D341Med (cell line): ENCODE measurements at regions not wholly inside any gene's neighbourhood (a gene's known extent, or its start where the extent isn't known, plus 50 kb on each side); places are given as distances from the start of the nearest gene placed in this dataset.
"Not testable (repeated sequence)": the region's sequence is repeated elsewhere in the genome, so short reads cannot be mapped to it uniquely, and the experiment has no call there.

Experiments
- DNase-seq: peaks from one replicate; pipeline ENCODE4 v3.0.0; 2012; ENCODE audit warnings: low spot score

DNA sequence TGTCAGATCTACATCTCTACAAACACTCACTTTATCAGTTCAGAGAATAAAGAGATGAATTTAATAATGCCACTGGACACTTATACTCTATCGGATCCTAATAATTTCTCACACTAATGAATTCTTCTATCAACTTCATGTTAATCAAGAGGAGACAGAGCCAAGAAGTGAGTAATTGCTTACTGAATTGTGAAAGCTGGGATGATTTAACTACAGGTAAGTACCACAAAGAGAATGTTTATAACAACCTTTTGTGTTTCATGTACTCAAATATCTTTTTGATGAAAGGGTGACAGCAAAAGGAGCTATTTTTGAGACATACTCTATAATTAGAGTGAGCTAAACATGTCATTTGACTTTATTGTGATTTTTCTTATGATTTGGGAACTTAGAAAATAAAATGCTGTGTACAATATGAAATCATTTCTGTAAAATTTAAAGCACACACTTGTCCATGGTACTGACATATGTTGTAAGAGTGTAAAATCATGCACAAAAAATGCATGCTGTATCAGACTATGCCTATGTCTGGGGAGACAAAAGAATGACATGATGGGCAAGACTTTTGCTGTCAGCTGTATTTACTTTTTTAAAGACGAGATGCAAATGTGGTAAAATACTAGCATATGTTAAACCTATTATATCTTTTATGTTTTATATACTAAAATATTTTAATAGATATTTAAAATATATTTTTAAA lies 361.2 kb downstream of the CCER1 start:
- DNase-seq, result no peak

DNA sequence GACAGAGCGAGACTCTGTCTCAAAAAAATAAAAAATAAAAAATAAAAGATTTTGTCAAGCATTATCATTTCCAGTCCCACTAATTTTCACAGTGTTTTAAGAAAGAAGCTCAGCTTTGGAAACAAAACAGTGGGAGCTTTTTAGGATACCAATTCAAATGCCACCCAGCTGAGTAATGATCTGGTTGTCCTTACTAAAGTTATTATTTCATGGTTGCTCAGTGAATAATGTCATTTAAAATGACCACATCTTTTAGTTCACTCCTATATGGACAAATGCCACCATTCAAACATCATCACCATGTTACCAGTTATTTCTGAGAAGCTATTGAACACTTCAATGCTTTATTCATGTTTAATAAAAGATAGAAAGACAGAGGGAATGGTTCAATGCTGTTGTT lies 365.0 kb downstream of the CCER1 start:
- no peak for DNase-seq

DNA sequence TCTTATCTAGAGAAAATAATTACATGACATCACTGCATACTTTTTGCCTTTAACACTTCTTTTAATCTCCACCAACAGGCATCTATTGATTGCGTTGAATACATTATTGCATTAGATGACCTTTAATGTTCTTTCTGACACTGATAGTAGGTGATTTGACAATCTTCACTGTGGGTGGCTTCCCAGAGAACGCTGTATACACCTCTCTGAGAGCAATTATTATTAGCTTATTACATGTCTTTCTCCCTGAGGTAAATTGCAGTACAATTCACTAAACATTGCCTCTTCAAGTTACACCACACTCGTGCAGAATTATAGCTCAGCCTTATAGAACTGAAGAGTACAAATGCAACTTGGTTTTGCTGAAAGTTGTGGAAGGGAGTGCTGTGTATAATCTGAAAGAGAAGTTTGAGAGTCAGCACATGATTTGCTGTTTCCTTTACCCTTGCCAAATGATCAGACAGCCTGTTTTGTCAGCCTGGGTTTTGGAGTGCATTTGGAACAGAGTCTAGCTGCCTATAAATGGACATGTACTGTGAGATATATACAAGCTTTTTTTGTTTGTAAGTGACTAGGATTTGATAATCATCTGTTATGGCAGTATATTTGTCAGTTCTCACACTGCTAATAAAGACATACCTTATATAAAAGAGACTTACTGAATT lies 369.2 kb downstream of the CCER1 start:
- DNase-seq, result no peak

DNA sequence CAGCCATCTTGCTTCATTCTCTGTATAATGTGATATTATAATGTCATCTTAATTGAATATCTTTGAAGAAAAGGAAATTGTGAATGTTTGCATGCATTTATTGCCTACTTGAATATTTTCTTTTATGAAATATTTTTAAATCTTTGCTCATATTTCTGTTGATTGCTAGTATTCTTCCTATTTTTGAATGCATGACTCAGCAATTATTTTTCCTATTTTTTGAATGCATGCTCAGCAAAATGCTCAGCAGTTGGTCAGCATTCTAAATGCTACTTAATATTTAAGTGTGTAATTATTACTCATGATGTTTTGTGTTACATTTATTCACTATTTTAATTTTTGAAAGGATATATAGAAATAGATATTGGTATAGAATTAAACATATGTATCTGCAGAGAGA lies 378.3 kb downstream of the CCER1 start:
- DNase-seq, result no peak

DNA sequence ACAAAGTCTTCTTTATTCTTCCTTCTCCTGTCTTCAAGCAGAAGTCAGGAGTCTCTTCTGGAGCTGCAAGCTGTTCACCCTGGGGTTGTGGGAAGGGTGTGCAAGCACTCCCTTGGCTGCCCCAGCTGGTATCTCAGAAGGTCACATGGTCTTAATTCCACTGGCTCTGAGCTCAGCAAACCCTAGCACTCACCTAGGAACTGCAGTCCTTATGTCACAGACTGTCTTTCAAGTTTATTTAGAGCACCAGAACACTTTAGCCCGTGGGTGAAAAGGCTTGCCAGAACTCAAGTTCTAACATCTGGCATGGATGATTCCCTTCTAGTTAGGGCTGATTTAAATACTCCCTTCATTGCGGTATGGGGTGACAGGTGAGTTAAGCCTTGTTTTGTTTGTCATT lies 379.0 kb downstream of the CCER1 start:
- no peak for DNase-seq

DNA sequence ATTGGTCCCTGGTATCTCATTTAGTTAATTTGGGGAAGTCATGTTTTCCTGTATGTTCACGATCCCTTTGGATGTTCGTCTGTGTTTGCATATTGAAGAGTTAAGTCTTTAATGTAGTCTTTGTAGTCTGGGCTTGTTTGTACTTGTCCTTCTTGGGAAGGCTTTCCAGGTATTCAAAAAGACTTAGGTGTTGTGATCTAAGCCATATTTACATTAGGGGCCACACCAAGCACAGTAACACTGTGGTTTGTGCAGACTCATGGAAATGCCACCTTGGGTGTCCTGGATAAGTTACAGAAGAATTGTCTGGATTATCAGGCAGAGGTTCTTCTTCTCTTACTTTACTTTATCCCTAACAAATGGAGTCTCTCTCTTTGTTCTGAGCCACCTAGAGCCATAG lies 380.3 kb downstream of the CCER1 start:
- no peak for DNase-seq

DNA sequence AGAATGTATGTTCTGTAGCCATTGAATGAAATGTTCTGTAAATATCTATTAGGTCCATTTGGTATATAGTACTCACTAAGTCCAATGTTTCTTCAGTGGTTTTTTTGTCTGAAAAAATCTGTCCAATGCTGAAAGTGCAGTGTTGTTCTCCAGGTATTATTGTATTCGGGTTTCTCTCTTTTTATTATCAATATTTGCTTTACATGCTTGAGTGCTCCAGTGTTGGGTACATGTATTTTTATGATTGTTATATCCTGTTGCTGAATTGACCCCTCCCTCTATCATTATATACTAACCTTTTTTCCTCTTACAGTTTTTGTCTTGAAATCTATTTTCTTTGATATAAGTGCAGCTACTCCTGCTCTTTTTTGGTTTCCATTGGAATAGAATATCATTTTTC lies 382.2 kb downstream of the CCER1 start:
- DNase-seq, result no peak

DNA sequence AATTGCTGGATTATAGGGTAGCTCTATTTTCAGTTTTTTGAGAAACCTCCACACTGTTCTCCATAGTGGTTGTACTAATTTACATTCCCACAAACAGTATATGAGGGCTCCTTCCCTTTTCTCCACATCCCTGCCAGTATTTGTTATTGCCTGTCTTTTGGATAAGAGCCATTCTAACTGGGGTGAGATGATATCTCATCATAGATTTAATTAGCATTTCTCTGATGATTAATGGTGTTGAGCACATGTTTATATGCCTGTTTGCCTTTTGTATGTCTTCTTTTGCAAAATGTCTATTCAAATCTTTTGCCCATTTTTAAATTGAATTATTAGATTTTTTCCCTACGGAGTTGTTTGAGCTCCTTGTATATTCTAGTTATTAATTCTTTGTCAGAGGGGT lies 385.3 kb downstream of the CCER1 start:
- DNase-seq, result no peak

DNA sequence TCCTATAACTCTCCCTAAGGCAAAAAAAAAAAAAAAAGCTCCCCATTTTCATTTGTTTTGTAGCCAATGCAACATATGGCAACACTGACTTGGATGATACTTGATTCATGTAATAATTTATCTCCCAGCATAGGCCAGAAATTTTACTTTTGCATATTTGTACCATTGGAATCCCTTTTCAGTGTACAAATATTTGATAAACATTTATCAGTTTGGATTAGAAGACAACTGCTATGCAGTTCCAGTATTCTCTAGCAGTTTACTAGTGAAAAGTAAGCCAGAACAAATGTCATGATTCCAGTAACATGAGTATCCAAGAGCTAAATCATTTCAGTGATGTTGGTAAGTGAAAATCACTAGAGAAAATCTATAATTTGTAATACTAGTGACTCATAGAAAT lies 392.3 kb downstream of the CCER1 start:
- DNase-seq, result no peak

DNA sequence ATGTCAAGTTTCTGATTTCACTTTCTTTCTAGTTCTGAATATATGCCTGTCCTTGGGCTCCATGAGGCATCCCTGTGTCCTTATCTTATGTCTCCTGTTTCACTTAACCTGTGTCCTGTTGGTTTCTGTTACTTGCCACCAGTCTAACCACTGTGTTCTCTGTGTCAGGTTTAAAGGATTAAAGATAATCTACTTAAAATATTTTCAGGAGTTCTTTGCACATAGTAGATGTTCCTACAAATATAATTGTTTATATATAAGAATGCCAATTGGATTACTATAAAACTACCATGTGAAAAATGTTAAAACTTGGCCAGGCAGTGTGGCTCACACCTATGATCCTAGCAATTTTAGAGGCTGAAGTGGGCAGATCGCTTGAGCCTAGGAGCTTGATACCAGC lies 406.4 kb downstream of the CCER1 start:
- DNase-seq, result peak; percentile 22

DNA sequence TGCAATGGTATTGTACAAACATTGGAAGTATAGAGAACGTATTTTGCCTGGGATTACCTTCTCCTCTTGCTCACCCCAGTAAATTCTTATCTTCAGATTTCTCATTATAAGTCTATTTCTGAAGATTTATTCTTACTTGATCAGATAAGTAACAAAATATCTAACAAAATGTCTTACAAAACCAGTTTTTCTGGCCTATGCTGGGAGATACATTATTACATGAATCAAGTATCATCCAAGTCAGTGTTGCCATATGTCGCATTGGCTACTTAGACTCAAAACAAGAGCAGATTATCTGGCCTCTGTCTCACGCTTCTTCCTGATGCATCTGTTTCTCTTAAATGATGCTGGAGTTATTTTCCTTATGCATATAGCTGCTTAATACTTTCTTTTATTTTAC lies 408.5 kb downstream of the CCER1 start:
- DNase-seq, result peak; percentile 37

DNA sequence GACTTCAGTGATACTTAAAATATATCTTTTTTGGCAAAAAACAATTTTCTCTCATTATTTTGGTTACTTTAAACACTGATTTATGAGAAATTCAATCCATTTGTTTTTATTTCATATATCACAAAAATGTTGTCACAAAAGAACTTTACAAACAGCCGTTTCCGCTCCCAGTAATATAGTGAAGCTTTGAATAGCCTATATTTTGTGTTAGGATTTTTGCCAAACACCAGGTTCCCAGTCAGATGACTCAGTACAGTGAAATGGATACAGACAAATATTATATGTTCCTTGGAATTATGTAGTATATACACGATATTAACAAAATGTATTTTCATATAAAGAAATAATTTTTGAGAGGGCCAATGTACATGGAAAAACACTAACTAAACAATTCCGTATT lies 411.1 kb downstream of the CCER1 start:
- DNase-seq, result no peak

DNA sequence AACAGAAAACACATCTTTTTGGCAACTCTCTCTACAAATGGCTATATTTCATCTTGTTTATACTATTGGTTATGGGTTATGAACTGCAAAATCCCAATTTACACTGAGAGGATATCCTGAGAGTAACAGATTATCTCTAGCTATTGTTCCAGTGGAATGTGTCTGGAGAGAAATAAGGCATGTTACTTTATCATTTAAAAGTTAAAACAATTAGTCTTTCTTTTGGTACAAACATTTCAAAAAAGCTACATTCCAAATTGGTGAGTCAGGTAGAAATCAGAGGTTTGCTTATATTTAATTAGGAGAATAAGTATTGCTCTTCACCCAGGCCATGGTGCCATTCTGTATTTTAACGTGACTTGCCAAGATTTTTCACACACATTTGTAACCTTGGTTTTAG lies 411.6 kb downstream of the CCER1 start:
- no peak for DNase-seq

DNA sequence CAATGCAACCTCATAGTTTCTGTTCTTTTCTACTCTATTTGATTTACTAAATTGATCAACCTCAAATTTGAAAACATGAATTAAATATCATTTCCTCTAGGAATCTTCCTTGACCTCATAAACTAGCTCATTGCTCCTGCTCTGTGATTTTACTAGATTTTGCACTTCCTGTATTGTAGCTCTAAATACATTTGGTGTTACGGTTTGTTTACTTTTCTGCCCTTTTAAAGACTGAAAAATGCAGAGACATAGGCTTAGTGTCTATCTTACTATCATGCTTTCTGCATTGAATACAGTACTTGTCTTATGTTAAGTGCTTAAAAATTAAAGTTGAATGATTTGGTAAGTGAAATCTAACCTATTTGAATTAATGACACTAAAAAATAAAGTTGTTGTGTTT lies 412.1 kb downstream of the CCER1 start:
- DNase-seq, result not testable (repeated sequence)

DNA sequence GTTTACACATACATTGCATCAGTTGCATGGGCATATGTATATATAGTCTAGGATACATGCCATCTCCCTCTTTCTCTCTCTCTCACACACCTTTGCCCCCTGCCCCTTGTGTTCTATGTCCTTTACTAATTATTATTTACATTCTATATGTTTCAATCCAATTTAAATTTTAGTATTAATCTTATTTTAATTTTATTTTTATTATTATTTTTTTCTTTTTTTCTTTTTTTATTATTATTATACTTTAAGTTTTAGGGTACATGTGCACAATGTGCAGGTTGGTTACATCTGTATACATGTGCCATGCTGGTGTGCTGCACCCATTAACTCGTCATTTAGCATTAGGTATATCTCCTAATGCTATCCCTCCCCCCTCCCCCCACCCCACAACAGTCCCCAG lies 421.1 kb downstream of the CCER1 start:
- DNase-seq, result not testable (repeated sequence)

DNA sequence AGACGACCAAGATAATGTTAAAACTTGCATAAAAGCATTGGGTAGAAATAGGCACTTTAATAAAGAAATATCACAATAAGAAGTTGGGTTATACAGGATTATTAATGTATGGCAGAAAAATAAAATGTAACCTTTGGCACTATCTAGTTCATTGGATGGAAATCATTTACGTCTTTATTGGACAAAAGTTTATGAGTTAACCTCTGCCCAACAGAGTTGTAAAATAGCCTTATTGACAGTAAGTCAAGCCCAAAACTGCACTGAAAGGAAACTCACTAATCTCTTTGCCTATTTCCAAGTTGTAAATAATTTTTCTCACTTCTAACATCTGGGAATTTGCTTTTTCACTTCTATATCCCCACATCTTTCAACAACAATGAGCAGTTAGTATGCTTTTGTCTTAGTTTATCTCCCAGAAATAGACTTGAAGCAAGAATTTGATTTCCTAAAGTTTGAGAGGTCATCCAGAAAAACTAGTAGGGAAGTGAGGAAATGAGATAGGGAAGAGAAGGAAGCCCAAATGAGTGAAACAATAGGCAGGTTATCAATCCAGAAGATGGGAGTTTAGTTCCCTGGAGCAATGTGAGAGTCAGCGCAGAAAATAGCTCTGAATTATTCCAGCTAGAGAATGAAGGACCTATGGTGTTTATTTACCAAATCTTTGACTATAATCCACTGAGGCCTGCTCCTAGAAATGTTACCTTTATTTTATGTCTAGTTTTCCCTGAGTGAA lies 434.8 kb downstream of the CCER1 start:
- no peak for DNase-seq

DNA sequence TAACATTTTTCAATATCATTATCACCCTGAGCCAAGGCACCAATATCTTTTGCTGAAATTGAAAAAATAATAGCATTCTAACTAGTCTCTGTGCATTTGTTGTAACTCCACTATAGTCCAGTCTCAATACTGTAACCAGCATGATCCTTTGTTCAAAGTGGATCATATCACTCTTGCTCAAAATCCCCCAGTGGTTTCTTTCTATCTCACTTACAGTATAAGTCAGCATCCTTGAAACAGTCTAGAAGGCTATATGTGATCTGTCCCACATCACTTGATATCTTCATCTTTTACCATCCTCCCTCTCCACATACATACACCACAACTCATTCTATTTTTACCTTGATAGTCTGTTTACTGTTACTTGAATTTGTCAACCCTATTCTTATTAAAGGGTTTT lies 435.7 kb downstream of the CCER1 start:
- no peak for DNase-seq

DNA sequence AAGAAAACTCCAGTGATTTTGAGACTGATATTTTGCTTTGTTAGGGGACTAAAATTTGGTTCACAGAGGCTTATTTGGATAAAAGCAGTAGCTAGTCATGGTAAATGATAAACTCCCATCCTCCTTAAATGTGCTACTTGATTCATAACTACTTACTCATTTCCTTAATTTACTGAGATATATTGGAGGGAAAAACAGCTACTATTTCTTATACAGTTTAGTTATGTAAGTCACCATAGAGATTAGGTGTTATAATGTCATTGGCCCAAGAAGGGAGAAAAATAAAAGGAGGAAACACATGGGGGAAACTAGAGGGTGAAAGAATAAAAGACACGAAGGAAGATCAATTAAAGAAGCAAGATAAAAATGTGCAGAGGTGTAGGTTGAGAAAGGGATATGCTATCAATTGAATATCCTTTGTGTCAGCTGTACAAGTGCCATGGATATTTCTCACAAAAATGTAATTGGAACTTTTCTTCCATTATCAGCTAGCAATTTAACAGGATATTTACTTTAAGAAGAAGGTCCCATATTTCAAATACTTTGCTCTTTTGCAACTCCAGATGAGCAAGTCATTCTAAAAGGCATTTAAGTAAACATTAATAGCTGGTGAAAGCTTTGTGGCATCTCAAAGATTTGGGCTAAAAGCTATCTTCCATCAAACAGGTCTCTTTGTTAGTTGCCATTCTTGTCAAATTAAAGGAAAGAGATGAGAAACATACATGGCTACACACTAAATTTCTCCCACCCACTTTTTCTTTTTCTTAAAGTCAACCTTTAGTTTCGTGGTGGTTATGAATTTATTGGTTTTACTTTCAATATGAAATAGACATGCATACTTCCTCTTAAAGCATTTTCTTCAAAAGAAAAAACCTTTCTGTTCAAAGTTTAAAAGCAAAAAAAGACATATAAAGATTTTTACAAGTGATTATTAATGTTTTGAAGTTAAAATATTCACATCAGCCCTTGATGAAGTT lies 439.5 kb downstream of the CCER1 start:
- DNase-seq, result no peak

DNA sequence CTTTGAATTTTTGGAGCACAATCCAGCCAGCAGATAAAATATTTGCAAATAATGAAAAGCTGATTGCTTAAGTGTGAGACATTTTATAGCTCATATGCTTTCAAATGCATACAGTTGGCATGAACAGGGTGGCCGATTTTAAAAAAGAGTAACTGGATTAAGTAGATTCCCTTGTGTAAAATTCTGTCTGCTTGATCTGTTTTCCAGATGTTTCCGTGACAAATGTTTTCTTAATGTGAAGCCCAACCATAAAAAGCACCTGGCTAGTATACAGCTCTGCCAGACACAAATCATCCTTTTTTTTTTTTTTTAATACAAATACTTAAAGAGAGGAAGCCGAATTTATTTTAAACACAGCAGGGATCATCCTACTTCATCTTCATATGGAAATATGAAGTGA lies 440.7 kb downstream of the CCER1 start:
- no peak for DNase-seq

DNA sequence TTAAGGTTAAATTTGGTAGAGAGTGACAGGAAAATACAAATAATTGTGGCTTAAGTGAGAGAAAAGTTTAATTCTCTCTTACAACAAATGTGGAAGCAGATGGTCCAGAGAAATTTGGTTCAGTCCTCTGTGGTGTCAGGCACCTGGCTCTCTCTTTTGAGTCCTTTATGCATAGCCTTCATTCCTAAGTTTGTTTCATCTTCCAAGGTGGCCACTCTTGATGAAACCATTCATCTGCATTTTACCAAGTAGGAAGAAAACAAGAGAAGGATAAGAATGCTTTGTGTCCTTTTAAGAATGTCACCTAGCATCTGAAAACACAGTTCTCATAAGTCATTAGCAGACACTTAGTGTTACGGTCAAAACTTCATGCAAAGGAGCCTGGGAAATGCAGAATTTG lies 442.5 kb downstream of the CCER1 start:
- DNase-seq, result no peak

DNA sequence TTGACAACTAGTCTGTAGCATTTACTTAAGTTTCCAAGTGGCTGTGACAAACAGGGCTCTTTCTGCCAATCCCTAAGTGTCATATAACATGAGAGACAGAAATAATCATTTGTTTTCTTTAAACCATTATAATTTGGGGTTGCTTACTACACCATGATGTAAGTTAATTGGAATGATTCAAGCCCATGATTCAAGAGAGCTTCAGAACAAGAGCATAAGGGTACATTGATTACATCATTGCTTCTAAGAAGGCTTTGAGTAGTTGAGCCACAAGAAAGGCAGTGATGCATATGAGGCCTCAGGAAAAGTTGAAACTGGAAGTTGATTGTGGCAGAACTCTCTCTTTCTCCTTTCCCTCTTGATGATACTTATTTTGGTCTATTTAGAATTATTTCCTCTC lies 444.0 kb downstream of the CCER1 start:
- no peak for DNase-seq

DNA sequence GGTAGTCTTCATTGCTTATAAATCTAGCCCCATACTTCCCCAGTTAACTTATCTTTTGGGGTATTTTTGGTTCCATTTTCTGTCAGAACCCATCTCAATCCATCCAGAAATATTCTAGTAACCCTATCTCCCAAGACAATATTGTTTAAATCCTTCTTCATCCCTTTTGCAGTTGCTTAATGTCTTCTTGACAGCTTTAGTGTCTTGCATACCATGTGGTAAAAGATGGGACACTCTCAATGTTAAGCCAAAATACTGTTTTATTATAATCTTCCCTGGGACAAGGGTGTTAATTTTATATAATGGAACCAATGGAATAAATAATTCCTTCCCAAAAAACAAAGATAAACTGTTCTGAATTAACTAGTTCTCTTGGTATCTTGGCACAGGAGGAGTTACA lies 450.2 kb downstream of the CCER1 start:
- no peak for DNase-seq
